ENCODE measurements at regions not wholly inside any gene's neighbourhood (a gene's known extent, or its start where the extent isn't known, plus 50 kb on each side); places are given as distances from the start of the nearest gene placed in this dataset.

- no peaks in the 10 kb centered on the region for H3K4me1 ChIP-seq (ENCODE audit: control insufficient read depth in 1 of 2, insufficient read depth in 2 of 2, low read length in 2 of 2)
- no peaks in the 10 kb centered on the region for H4K20me1 ChIP-seq (ENCODE audit: insufficient read depth)
- H3K79me2 ChIP-seq (ENCODE audit: insufficient read depth, low read length), result no peaks in the 10 kb centered on the region
- BruUV-seq (replicated peaks), result no TSS peak
- no peak overlapping the region for H3K4me3 ChIP-seq (replicated peaks in 1 of 2; ENCODE audit: low read depth in 1 of 2, low read length in 2 of 2)
- H2AFZ ChIP-seq (ENCODE audit: low read depth, low read length, poor library complexity, severe bottlenecking), result no peak overlapping the region
- intact Hi-C loops (cut with micrococcal nuclease), result no loop called here
- RAD21 ChIA-PET (ENCODE audit: low non-redundant PET in 1 of 2, low total read pairs in 2 of 2, uncharacterized antibody in 2 of 2, unreplicated experiment in 2 of 2), result no interaction called here
- H3K4me2 ChIP-seq (ENCODE audit: low read length), result no peak overlapping the region
- no peak for DNase-seq (ENCODE audit: low read depth, low spot score)
- TF ChIP-seq ZNF274 (IDR thresholded peaks at IDR 0.05; ENCODE audit: low read depth, low read length), result no peak
- no peak for TF ChIP-seq SRF (IDR thresholded peaks at IDR 0.05; ENCODE audit: low read depth)
- no peak for TF ChIP-seq TCF7L2 (IDR thresholded peaks at IDR 0.05; ENCODE audit: borderline replicate concordance, extremely low read depth, insufficient read depth, insufficient read length)
- no peak for TF ChIP-seq ATF3 (IDR thresholded peaks at IDR 0.05)
- no peak for TF ChIP-seq EGR1 (IDR thresholded peaks at IDR 0.05; ENCODE audit: low read depth)
- no peak for TF ChIP-seq ZBTB33 (IDR thresholded peaks at IDR 0.05; ENCODE audit: extremely low read depth, insufficient replicate concordance, low read length)
- no peak for TF ChIP-seq YY1 (IDR thresholded peaks at IDR 0.05; ENCODE audit: extremely low read depth, insufficient replicate concordance, low read depth, low read length)
- TF ChIP-seq FOSL1 (IDR thresholded peaks at IDR 0.05; ENCODE audit: low read depth), result no peak
- TF ChIP-seq POLR2A (IDR thresholded peaks at IDR 0.05; ENCODE audit: borderline replicate concordance, extremely low read depth, insufficient read depth, insufficient read length), result no peak
- no peak for TF ChIP-seq ELF1 (IDR thresholded peaks at IDR 0.05; ENCODE audit: borderline replicate concordance, low read depth)
- no peak for TF ChIP-seq CEBPB (IDR thresholded peaks at IDR 0.05; ENCODE audit: low read depth)
- TF ChIP-seq CBX3 (IDR thresholded peaks at IDR 0.05; ENCODE audit: low read depth), result no peak
- H3K27ac ChIP-seq (ENCODE audit: low read depth, low read length), result no peak overlapping the region
- no peaks in the 10 kb centered on the region for H3K36me3 ChIP-seq (ENCODE audit: control insufficient read depth in 1 of 2, insufficient read depth in 2 of 2, low read length in 2 of 2)
- CTCF ChIA-PET, result no interaction called here
- H3K9me2 ChIP-seq (ENCODE audit: insufficient read depth), result no peaks in the 10 kb centered on the region
- no peaks in the 10 kb centered on the region for H3K27me3 ChIP-seq (ENCODE audit: insufficient read depth, low read length)
- POLR2A ChIA-PET, result no interaction called here
- peaks cover 3 to 8% of the 10 kb centered on the region in 2 experiments; a peak in 2 of 4 replicates for H3K9me3 ChIP-seq (ENCODE audit: control insufficient read depth in 1 of 2, insufficient read depth in 1 of 2, low read depth in 1 of 2, low read length in 2 of 2)
- ATAC-seq, result no peak
- H3K9ac ChIP-seq (ENCODE audit: low read length), result no peak overlapping the region
These were observed 775.3 kb upstream of the POU3F3 start for GRCh38 chr2:104078431-104079157.
